CD4-positive, alpha-beta T cell (primary cell): ENCODE measurements at regions not wholly inside any gene's neighbourhood (a gene's known extent, or its start where the extent isn't known, plus 50 kb on each side); places are given as distances from the start of the nearest gene placed in this dataset.

Experiments used
- ATAC-seq: fragments of 200-7000 bp; cut with Tn5 transposase; one replicate; pipeline ENCODE4 v1.10.0; 2022; ENCODE audit warnings: mild to moderate bottlenecking; ENCODE audit not compliant: poor library complexity
- CTCF ChIA-PET: fragments of 350-600 bp; sonication (Branson Sonifier 250); formaldehyde crosslinking; loops from one replicate; lab custom pipeline; 2021; ENCODE audit warnings: antibody characterized with exemption, inconsistent platforms; lab: Charles Lee
- POLR2A ChIA-PET: fragments of 350-600 bp; sonication (Branson Sonifier 250); formaldehyde crosslinking; loops from one replicate; lab custom pipeline; 2021; ENCODE audit warnings: antibody characterized with exemption, inconsistent platforms; lab: Charles Lee
- DNase-seq, 14 experiments: peaks; one replicate each; pipeline ENCODE4 v3.0.0-alpha.2; 2013 to 2020; ENCODE audit warnings: mixed read lengths in 2 of 14
- H3K27ac ChIP-seq, 2 donors: one replicate each; pipeline versions ENCODE4 v1.5.1 to v1.7.0; 2013; ENCODE audit warnings: low read length in 2 of 2, low read depth in 1 of 2, mild to moderate bottlenecking in 1 of 2
- H3K27me3 ChIP-seq, 2 experiments: 1 replicate in 1 of 2; 2 replicates in 1 of 2; pipeline versions ENCODE4 v1.6.1 to v1.7.0; 2013; ENCODE audit warnings: low read length in 2 of 2, control low read depth in 1 of 2, mild to moderate bottlenecking in 1 of 2, moderate library complexity in 1 of 2; ENCODE audit not compliant: insufficient read depth in 2 of 2, control insufficient read depth in 1 of 2
- H3K36me3 ChIP-seq: one replicate; pipeline ENCODE4 v1.6.1; 2013; ENCODE audit warnings: low read length, control low read depth; ENCODE audit not compliant: insufficient read depth
- H3K4me1 ChIP-seq: one replicate; pipeline ENCODE4 v1.6.1; 2013; ENCODE audit warnings: low read length, control low read depth; ENCODE audit not compliant: insufficient read depth
- H3K4me3 ChIP-seq: one replicate; pipeline ENCODE4 v1.5.1; 2013; ENCODE audit warnings: mild to moderate bottlenecking, low read length, moderate library complexity
- H3K9me3 ChIP-seq, 2 experiments: 1 replicate in 1 of 2; 2 replicates in 1 of 2; pipeline versions ENCODE4 v1.6.1 to v1.7.0; 2013; ENCODE audit warnings: low read length in 2 of 2, mild to moderate bottlenecking in 2 of 2, control low read depth in 1 of 2, moderate library complexity in 1 of 2; ENCODE audit not compliant: control insufficient read depth in 1 of 2, insufficient read depth in 1 of 2
- H3K27ac Mint-ChIP-seq: one replicate; pipeline ENCODE4 v1.8.0; 2020; ENCODE audit warnings: mixed read lengths
- H3K27me3 Mint-ChIP-seq: one replicate; pipeline ENCODE4 v1.8.0; 2021; ENCODE audit warnings: mixed read lengths
- H3K36me3 Mint-ChIP-seq: one replicate; pipeline ENCODE4 v1.8.0; 2021; ENCODE audit warnings: low read depth, mixed read lengths
- H3K4me1 Mint-ChIP-seq: one replicate; pipeline ENCODE4 v1.8.0; 2021; ENCODE audit warnings: low read depth, mixed read lengths
- H3K4me3 Mint-ChIP-seq: one replicate; pipeline ENCODE4 v1.8.0; 2020; ENCODE audit warnings: mild to moderate bottlenecking, mixed read lengths
- H3K9me3 Mint-ChIP-seq: one replicate; pipeline ENCODE4 v1.8.0; 2020; ENCODE audit warnings: mixed read lengths
- intact Hi-C, 2 experiments: fragments of 100-400 bp; cut with DNase I in 1 of 2; cut with micrococcal nuclease in 1 of 2; formaldehyde crosslinking; loops; one replicate each; pipeline versions ENCODE4 v1.15.1 to v1.9.0; 2023 to 2025; cut with DNase I, micrococcal nuclease
- TF ChIP-seq, protein P1 (sequence below): fragments of 200-600 bp; IDR thresholded peaks from one replicate; pipeline ENCODE4 v1.8.0; 2022; ENCODE audit warnings: antibody characterized with exemption, mild to moderate bottlenecking

DNA sequence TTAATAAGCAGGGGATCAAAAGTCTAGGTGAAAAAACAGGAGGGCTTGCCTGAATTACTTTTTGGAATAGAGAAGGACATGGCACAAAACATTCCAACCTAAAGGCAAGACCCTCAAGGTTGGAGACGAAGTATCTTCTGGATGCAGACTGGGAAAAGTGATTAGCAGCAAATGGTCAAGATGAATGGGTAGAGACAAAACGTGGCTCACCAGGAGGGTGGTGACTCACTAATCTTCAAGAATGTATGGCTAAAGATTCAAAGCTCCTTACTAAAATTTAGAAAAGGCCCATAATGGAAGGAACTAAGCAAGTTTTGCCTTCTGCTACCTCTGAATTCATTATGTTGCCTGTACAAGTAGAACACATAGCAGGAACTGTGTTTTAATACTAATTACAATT is 469.5 kb upstream of the RBFOX1 start:
- ChIA-PET POLR2A (no interaction called here), CTCF (no interaction called here)

DNA sequence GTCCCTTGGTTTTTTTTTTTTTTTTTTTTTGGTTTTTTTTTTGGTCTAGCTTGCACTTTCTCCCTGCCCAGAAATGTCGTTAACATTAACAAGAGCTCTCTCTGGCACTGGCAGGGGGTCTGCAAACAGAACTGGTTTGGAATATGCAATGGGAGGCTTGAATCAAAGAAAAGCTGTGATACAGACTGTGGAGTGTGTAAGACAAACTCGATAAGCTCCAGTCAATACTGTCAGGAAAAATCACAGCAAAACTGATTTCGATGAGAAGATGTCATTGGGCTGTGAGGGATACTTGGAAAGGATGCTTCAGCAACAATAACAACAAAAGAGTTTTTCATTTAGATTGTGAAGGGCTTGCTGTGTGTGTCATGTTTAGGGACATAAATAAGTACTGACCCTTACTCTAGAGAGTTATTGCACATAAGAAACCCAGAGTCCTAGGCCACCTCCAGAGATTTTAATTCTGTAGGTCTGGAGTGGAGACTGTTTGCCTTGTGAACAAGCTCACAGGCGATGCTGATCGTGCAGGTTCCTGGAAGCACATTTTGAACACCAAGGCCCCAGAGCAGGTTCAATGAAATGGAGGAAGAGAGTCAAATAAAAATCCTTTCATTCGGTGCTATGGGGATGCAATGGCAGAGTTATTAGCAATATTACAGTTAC is 470.7 kb upstream of the RBFOX1 start:
- no peak overlapping the region for H3K27ac Mint-ChIP-seq
- H3K27me3 Mint-ChIP-seq: no peaks in the 10 kb centered on the region
- DNase-seq (no peak), ATAC-seq (no peak)
- ChIA-PET POLR2A (no interaction called here), CTCF (no interaction called here)
- Histone ChIP-seq H3K27ac (no peak overlapping the region), H3K4me1 (no peaks in the 10 kb centered on the region), H3K27me3 (no peaks in the 10 kb centered on the region), H3K9me3 (no peaks in the 10 kb centered on the region), H3K36me3 (no peaks in the 10 kb centered on the region), H3K4me3 (no peak overlapping the region)
- H3K4me3 Mint-ChIP-seq: no peak overlapping the region
- no peaks in the 10 kb centered on the region for H3K4me1 Mint-ChIP-seq
- H3K9me3 Mint-ChIP-seq: peaks cover 24% of the 10 kb centered on the region
- intact Hi-C loops: no loop called here
- no peaks in the 10 kb centered on the region for H3K36me3 Mint-ChIP-seq
- TF ChIP-seq, protein P1, sequence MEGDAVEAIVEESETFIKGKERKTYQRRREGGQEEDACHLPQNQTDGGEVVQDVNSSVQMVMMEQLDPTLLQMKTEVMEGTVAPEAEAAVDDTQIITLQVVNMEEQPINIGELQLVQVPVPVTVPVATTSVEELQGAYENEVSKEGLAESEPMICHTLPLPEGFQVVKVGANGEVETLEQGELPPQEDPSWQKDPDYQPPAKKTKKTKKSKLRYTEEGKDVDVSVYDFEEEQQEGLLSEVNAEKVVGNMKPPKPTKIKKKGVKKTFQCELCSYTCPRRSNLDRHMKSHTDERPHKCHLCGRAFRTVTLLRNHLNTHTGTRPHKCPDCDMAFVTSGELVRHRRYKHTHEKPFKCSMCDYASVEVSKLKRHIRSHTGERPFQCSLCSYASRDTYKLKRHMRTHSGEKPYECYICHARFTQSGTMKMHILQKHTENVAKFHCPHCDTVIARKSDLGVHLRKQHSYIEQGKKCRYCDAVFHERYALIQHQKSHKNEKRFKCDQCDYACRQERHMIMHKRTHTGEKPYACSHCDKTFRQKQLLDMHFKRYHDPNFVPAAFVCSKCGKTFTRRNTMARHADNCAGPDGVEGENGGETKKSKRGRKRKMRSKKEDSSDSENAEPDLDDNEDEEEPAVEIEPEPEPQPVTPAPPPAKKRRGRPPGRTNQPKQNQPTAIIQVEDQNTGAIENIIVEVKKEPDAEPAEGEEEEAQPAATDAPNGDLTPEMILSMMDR: no peak

More for the DNA sequence above, 469.5 kb upstream of the RBFOX1 start:
- H3K4me3 ChIP-seq: no peak overlapping the region
- Mint-ChIP-seq H3K4me1 (no peaks in the 10 kb centered on the region), H3K36me3 (no peaks in the 10 kb centered on the region), H3K27ac (no peak overlapping the region), H3K4me3 (no peak overlapping the region), H3K9me3 (peaks cover 25% of the 10 kb centered on the region), H3K27me3 (no peaks in the 10 kb centered on the region)
- DNase-seq: no peak
- ATAC-seq: no peak
- no peaks in the 10 kb centered on the region for H3K36me3 ChIP-seq
- peaks cover 0 to 4% of the 10 kb centered on the region in 2 experiments for H3K9me3 ChIP-seq
- H3K27me3 ChIP-seq: no peaks in the 10 kb centered on the region
- TF ChIP-seq, protein P1: no peak
- no peak overlapping the region for H3K27ac ChIP-seq
- no peaks in the 10 kb centered on the region for H3K4me1 ChIP-seq
- intact Hi-C loops: no loop called here

DNA sequence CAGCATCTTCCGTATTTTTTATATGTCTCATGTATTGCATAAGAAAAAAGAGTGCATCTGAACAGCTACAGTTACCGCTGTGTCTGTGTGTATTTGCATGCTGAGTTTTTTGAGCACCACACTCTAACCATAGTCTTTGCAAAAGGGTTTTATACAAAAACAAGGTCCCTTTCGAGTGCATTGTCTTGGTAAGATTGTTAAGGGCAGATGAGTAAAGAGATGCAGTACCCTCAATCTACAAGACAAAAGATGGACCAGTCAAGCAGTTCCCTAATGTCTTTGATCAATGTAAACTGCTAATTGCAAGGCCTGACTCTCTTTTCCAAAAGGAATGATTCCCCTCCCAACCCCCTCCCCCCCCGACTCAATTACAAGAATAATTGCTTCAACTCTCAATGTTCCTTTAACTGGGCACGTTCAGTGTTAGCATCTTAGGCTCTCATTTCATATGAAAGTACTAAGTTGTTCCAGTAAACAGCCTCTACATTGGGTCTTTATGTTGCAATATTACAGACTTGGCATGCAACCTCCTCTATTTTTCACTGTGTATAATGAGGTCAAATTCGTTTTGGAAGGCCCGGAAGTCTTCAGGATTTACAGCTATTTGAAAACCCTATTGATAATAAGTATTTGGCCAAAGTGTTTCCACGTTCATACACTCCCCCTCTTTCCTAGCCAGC is 471.4 kb upstream of the RBFOX1 start:
- ATAC-seq (no peak), DNase-seq (no peak)
- no peaks in the 10 kb centered on the region for H3K27me3 Mint-ChIP-seq
- H3K4me1 ChIP-seq: no peaks in the 10 kb centered on the region
- intact Hi-C loops: no loop called here
- H3K4me3 ChIP-seq: no peak overlapping the region
- no peak overlapping the region for H3K27ac Mint-ChIP-seq
- TF ChIP-seq, protein P1: no peak
- H3K36me3 ChIP-seq: no peaks in the 10 kb centered on the region
- CTCF ChIA-PET: no interaction called here
- H3K4me1 Mint-ChIP-seq: no peaks in the 10 kb centered on the region
- H3K9me3 Mint-ChIP-seq: peaks cover 24% of the 10 kb centered on the region
- no peak overlapping the region for H3K4me3 Mint-ChIP-seq
- H3K9me3 ChIP-seq: no peaks in the 10 kb centered on the region
- no peaks in the 10 kb centered on the region for H3K36me3 Mint-ChIP-seq
- no peak overlapping the region for H3K27ac ChIP-seq
- POLR2A ChIA-PET: no interaction called here
- no peaks in the 10 kb centered on the region for H3K27me3 ChIP-seq
